ENCODE measurements at regions not wholly inside any gene's neighbourhood (a gene's known extent, or its start where the extent isn't known, plus 50 kb on each side); places are given as distances from the start of the nearest gene placed in this dataset.

- intact Hi-C loops (cut with micrococcal nuclease): no loop called here
- H4K20me1 ChIP-seq (ENCODE audit: low read length): no peaks in the 10 kb centered on the region
- TF ChIP-seq EZH2phosphoT487 (IDR thresholded peaks at IDR 0.05; ENCODE audit: borderline replicate concordance, low read length): no peak
- no peak for TF ChIP-seq EZH2 (IDR thresholded peaks at IDR 0.05; ENCODE audit: low read length, unreplicated experiment)
- ChIA-PET CTCF (no interaction called here), POLR2A (ENCODE audit: unreplicated experiment) (no interaction called here)
- H3K9me2 ChIP-seq (replicated peaks; ENCODE audit: low read length): no peaks in the 10 kb centered on the region
- BruUV-seq (replicated peaks): no TSS peak
- no peak for DNase-seq
- H2AFZ ChIP-seq (ENCODE audit: low read length): no peak overlapping the region
- no peak for ATAC-seq
- peaks cover 84% of the 10 kb centered on the region for H3K27me3 ChIP-seq (ENCODE audit: low read length)
- H3K4me3 ChIP-seq (ENCODE audit: low read length): no peak overlapping the region
- no peak overlapping the region for H3K9ac ChIP-seq (ENCODE audit: low read length)
- no peaks in the 10 kb centered on the region for H3K36me3 ChIP-seq (ENCODE audit: low read depth, low read length)
- H3F3A ChIP-seq (ENCODE audit: low read length, unreplicated experiment): no peaks in the 10 kb centered on the region
- H3K27ac ChIP-seq (ENCODE audit: low read length): no peak overlapping the region
- no peaks in the 10 kb centered on the region for H3K4me1 ChIP-seq (ENCODE audit: insufficient read depth, low read length)
- H3K9me3 ChIP-seq (ENCODE audit: low read length): no peaks in the 10 kb centered on the region
- H3K79me2 ChIP-seq (ENCODE audit: low read length): no peaks in the 10 kb centered on the region
- no peak overlapping the region for H3K4me2 ChIP-seq (ENCODE audit: low read length)
Observed at GRCh38 chr7:32218741-32219288, 148.6 kb upstream of the PDE1C start.

GRCh38 chr7:32218154-32218467, 147.9 kb upstream of the PDE1C start:
- Histone ChIP-seq H2AFZ (ENCODE audit: low read length) (no peak overlapping the region), H3K27me3 (ENCODE audit: low read length) (peaks cover 84% of the 10 kb centered on the region), H3K9me2 (replicated peaks; ENCODE audit: low read length) (no peaks in the 10 kb centered on the region), H4K20me1 (ENCODE audit: low read length) (no peaks in the 10 kb centered on the region), H3K79me2 (ENCODE audit: low read length) (no peaks in the 10 kb centered on the region), H3K36me3 (ENCODE audit: low read depth, low read length) (no peaks in the 10 kb centered on the region), H3K4me1 (ENCODE audit: insufficient read depth, low read length) (no peaks in the 10 kb centered on the region), H3K4me3 (ENCODE audit: low read length) (no peak overlapping the region), H3K4me2 (ENCODE audit: low read length) (no peak overlapping the region), H3F3A (ENCODE audit: low read length, unreplicated experiment) (no peaks in the 10 kb centered on the region), H3K27ac (ENCODE audit: low read length) (no peak overlapping the region), H3K9ac (ENCODE audit: low read length) (no peak overlapping the region), H3K9me3 (ENCODE audit: low read length) (no peaks in the 10 kb centered on the region)
- no peak for ATAC-seq
- ChIA-PET POLR2A (ENCODE audit: unreplicated experiment) (no interaction called here), CTCF (no interaction called here)
- no TSS peak for BruUV-seq (replicated peaks)
- no peak for DNase-seq
- intact Hi-C loops (cut with micrococcal nuclease): no loop called here
- TF ChIP-seq EZH2 (IDR thresholded peaks at IDR 0.05; ENCODE audit: low read length, unreplicated experiment): no peak
- TF ChIP-seq CTCF (conservative IDR thresholded peaks at IDR 0.05; ENCODE audit: low read depth, low read length): no peak
- TF ChIP-seq EZH2phosphoT487 (IDR thresholded peaks at IDR 0.05; ENCODE audit: borderline replicate concordance, low read length): no peak

- Histone ChIP-seq H3K4me3 (ENCODE audit: low read length) (no peak overlapping the region), H4K20me1 (ENCODE audit: low read length) (no peaks in the 10 kb centered on the region), H3K4me2 (ENCODE audit: low read length) (no peak overlapping the region), H3K9me3 (ENCODE audit: low read length) (no peaks in the 10 kb centered on the region), H3F3A (ENCODE audit: low read length, unreplicated experiment) (no peaks in the 10 kb centered on the region), H3K79me2 (ENCODE audit: low read length) (no peaks in the 10 kb centered on the region), H3K9me2 (replicated peaks; ENCODE audit: low read length) (no peaks in the 10 kb centered on the region), H2AFZ (ENCODE audit: low read length) (no peak overlapping the region), H3K27me3 (ENCODE audit: low read length) (peaks cover 84% of the 10 kb centered on the region), H3K36me3 (ENCODE audit: low read depth, low read length) (no peaks in the 10 kb centered on the region), H3K27ac (ENCODE audit: low read length) (no peak overlapping the region), H3K9ac (ENCODE audit: low read length) (no peak overlapping the region), H3K4me1 (ENCODE audit: insufficient read depth, low read length) (no peaks in the 10 kb centered on the region)
- TF ChIP-seq CTCF (conservative IDR thresholded peaks at IDR 0.05; ENCODE audit: low read depth, low read length) (no peak), EZH2 (IDR thresholded peaks at IDR 0.05; ENCODE audit: low read length, unreplicated experiment) (no peak), EZH2phosphoT487 (IDR thresholded peaks at IDR 0.05; ENCODE audit: borderline replicate concordance, low read length) (no peak)
- ChIA-PET CTCF (no interaction called here), POLR2A (ENCODE audit: unreplicated experiment) (no interaction called here)
- BruUV-seq (replicated peaks): no TSS peak
- DNase-seq (no peak), ATAC-seq (no peak)
- intact Hi-C loops (cut with micrococcal nuclease): no loop called here
Observed at GRCh38 chr7:32217341-32218153, 147.3 kb upstream of the PDE1C start.

Measured in PC-3 (cell line).